Neural cell (in vitro differentiated cells): ENCODE measurements at regions not wholly inside any gene's neighbourhood (a gene's known extent, or its start where the extent isn't known, plus 50 kb on each side); places are given as distances from the start of the nearest gene placed in this dataset.

Experiments used
- H2AFZ ChIP-seq: fragments of 200-600, 300-800 bp; sonication (generic), shearing (Covaris generic); 2 replicates; pipeline ENCODE4 v1.6.0; 2014; ENCODE audit warnings: low read depth, mild to moderate bottlenecking, antibody characterized with exemption, low read length, moderate library complexity
- H3F3A ChIP-seq: fragments of 200-600 bp; shearing (Covaris generic); 2 replicates; pipeline ENCODE4 v1.6.1; 2016; ENCODE audit warnings: mild to moderate bottlenecking, moderate library complexity, mixed read lengths, antibody characterized with exemption, low read length; ENCODE audit not compliant: insufficient read depth, poor library complexity, severe bottlenecking
- H3K27ac ChIP-seq: fragments of 200-600, 300-800 bp; sonication (generic), shearing (Covaris generic); 2 replicates; pipeline ENCODE4 v1.5.1; 2014; ENCODE audit warnings: mild to moderate bottlenecking, low read length, moderate library complexity
- H3K27me3 ChIP-seq: fragments of 300-800, 200-600 bp; sonication (generic), shearing (Covaris generic); 2 replicates; pipeline ENCODE4 v1.6.0; 2014; ENCODE audit warnings: mild to moderate bottlenecking, low read depth, low read length, moderate library complexity; ENCODE audit not compliant: insufficient read depth
- H3K36me3 ChIP-seq: fragments of 300-800, 200-600 bp; sonication (generic), shearing (Covaris generic); 2 replicates; pipeline ENCODE4 v1.5.1; 2014; ENCODE audit warnings: mild to moderate bottlenecking, antibody characterized with exemption, low read length, moderate library complexity; ENCODE audit not compliant: insufficient read depth
- H3K4me2 ChIP-seq: fragments of 300-800, 200-600 bp; sonication (generic), shearing (Covaris generic); 2 replicates; pipeline ENCODE4 v1.6.0; 2014; ENCODE audit warnings: mild to moderate bottlenecking, low read length
- H3K4me3 ChIP-seq: fragments of 300-800, 200-600 bp; sonication (generic), shearing (Covaris generic); 2 replicates; pipeline ENCODE4 v1.5.1; 2014; ENCODE audit warnings: mild to moderate bottlenecking, low read length, moderate library complexity
- H3K79me2 ChIP-seq: fragments of 200-600 bp; shearing (Covaris generic); replicated peaks from 2 replicates; pipeline ENCODE4 v1.6.0; 2014; ENCODE audit warnings: mild to moderate bottlenecking, low read length, moderate library complexity; ENCODE audit not compliant: insufficient read depth
- H3K9ac ChIP-seq: fragments of 300-800, 200-600 bp; sonication (generic), shearing (Covaris generic); 2 replicates; pipeline ENCODE4 v1.6.1; 2016; ENCODE audit warnings: mild to moderate bottlenecking, low read length, mixed read lengths
- H3K9me2 ChIP-seq: fragments of 200-600 bp; shearing (Covaris generic); 2 replicates; pipeline ENCODE4 v1.6.1; 2016; ENCODE audit warnings: mild to moderate bottlenecking, low read length, mixed read lengths; ENCODE audit not compliant: insufficient read depth
- H3K9me3 ChIP-seq: fragments of 200-600, 300-800 bp; sonication (generic), shearing (Covaris generic); 2 replicates; pipeline ENCODE4 v1.6.1; 2016; ENCODE audit warnings: mild to moderate bottlenecking, mixed run types, low read length, moderate library complexity, mixed read lengths
- H4K20me1 ChIP-seq: fragments of 200-600 bp; shearing (Covaris generic); 2 replicates; pipeline ENCODE4 v1.6.1; 2016; ENCODE audit warnings: mild to moderate bottlenecking, mixed run types; ENCODE audit not compliant: insufficient read depth
- EP300 ChIP-seq: fragments of 450-650 bp; conservative IDR thresholded peaks from 2 replicates; pipeline ENCODE4 v1.6.1; 2014; ENCODE audit warnings: antibody characterized with exemption, mild to moderate bottlenecking, moderate library complexity; ENCODE audit not compliant: poor library complexity, severe bottlenecking
- EZH2 ChIP-seq: fragments of 200-600, 300-800 bp; shearing (Covaris generic), sonication (generic); IDR thresholded peaks from 2 replicates; pipeline ENCODE4 v1.6.1; 2014; ENCODE audit warnings: antibody characterized with exemption, low read length, borderline replicate concordance, mild to moderate bottlenecking; ENCODE audit not compliant: insufficient read depth, poor library complexity, severe bottlenecking
- MXI1 ChIP-seq: fragments of 450-650 bp; conservative IDR thresholded peaks from 2 replicates; pipeline ENCODE4 v1.6.1; 2014; ENCODE audit warnings: antibody characterized with exemption, mild to moderate bottlenecking; ENCODE audit not compliant: poor library complexity, severe bottlenecking
- POLR2AphosphoS5 ChIP-seq: IDR thresholded peaks from 2 replicates; pipeline ENCODE4 v1.6.1; 2012
- RAD21 ChIP-seq: fragments of 450-650 bp; conservative IDR thresholded peaks from 2 replicates; pipeline ENCODE4 v1.6.1; 2014; ENCODE audit warnings: antibody characterized with exemption, mild to moderate bottlenecking, moderate library complexity
- SMC3 ChIP-seq: fragments of 450-650 bp; conservative IDR thresholded peaks from 2 replicates; pipeline ENCODE4 v1.6.1; 2014; ENCODE audit warnings: antibody characterized with exemption, mild to moderate bottlenecking, moderate library complexity; ENCODE audit not compliant: poor library complexity
- TAF1 ChIP-seq: IDR thresholded peaks from 2 replicates; pipeline ENCODE4 v1.6.1; 2012; ENCODE audit warnings: low read depth
- TF ChIP-seq, protein P1 (sequence below): IDR thresholded peaks from 2 replicates; pipeline ENCODE4 v1.6.1; 2012; ENCODE audit warnings: borderline replicate concordance
- TF ChIP-seq, protein P2 (sequence below): fragments of 450-650 bp; IDR thresholded peaks from 2 replicates; pipeline ENCODE4 v1.5.1; 2014; ENCODE audit warnings: antibody characterized with exemption, mild to moderate bottlenecking, moderate library complexity; ENCODE audit not compliant: poor library complexity, severe bottlenecking

DNA sequence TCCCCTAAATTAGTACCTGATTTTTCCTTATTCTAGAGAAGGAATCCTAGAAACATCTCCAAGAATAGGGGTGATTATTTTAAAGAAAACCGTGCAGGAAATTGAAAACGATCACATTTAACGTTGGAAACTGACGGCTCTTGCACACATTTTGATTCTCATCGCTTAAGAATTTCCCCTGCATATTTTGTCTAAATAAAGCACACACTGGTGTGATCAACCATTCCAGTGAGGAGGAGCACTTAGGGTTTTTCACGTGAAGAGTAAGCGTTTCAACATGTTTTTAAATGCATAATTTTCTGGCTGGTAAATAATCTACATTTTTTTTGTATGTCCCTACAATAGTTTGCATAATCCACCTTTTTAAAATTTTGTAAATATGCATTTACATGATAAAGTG is 229.7 kb upstream of the PFKP start:
- H3K9ac ChIP-seq, result no peak overlapping the region
- H3F3A ChIP-seq, result no peaks in the 10 kb centered on the region
- H3K4me2 ChIP-seq, result no peak overlapping the region
- TF ChIP-seq MXI1 (no peak), TAF1 (no peak), POLR2AphosphoS5 (no peak), EZH2 (no peak), EP300 (no peak), RAD21 (no peak)
- TF ChIP-seq, protein P1, sequence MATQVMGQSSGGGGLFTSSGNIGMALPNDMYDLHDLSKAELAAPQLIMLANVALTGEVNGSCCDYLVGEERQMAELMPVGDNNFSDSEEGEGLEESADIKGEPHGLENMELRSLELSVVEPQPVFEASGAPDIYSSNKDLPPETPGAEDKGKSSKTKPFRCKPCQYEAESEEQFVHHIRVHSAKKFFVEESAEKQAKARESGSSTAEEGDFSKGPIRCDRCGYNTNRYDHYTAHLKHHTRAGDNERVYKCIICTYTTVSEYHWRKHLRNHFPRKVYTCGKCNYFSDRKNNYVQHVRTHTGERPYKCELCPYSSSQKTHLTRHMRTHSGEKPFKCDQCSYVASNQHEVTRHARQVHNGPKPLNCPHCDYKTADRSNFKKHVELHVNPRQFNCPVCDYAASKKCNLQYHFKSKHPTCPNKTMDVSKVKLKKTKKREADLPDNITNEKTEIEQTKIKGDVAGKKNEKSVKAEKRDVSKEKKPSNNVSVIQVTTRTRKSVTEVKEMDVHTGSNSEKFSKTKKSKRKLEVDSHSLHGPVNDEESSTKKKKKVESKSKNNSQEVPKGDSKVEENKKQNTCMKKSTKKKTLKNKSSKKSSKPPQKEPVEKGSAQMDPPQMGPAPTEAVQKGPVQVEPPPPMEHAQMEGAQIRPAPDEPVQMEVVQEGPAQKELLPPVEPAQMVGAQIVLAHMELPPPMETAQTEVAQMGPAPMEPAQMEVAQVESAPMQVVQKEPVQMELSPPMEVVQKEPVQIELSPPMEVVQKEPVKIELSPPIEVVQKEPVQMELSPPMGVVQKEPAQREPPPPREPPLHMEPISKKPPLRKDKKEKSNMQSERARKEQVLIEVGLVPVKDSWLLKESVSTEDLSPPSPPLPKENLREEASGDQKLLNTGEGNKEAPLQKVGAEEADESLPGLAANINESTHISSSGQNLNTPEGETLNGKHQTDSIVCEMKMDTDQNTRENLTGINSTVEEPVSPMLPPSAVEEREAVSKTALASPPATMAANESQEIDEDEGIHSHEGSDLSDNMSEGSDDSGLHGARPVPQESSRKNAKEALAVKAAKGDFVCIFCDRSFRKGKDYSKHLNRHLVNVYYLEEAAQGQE, result no peak
- TF ChIP-seq, protein P2, sequence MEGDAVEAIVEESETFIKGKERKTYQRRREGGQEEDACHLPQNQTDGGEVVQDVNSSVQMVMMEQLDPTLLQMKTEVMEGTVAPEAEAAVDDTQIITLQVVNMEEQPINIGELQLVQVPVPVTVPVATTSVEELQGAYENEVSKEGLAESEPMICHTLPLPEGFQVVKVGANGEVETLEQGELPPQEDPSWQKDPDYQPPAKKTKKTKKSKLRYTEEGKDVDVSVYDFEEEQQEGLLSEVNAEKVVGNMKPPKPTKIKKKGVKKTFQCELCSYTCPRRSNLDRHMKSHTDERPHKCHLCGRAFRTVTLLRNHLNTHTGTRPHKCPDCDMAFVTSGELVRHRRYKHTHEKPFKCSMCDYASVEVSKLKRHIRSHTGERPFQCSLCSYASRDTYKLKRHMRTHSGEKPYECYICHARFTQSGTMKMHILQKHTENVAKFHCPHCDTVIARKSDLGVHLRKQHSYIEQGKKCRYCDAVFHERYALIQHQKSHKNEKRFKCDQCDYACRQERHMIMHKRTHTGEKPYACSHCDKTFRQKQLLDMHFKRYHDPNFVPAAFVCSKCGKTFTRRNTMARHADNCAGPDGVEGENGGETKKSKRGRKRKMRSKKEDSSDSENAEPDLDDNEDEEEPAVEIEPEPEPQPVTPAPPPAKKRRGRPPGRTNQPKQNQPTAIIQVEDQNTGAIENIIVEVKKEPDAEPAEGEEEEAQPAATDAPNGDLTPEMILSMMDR, result no peak
- no peak overlapping the region for H2AFZ ChIP-seq
- no peaks in the 10 kb centered on the region for H3K36me3 ChIP-seq
- H3K27me3 ChIP-seq, result no peaks in the 10 kb centered on the region
- H3K27ac ChIP-seq, result no peak overlapping the region
- no peaks in the 10 kb centered on the region for H3K9me3 ChIP-seq
- no peaks in the 10 kb centered on the region for H3K9me2 ChIP-seq
- H3K79me2 ChIP-seq, result no peaks in the 10 kb centered on the region
- no peak overlapping the region for H3K4me3 ChIP-seq
- H4K20me1 ChIP-seq, result no peaks in the 10 kb centered on the region

DNA sequence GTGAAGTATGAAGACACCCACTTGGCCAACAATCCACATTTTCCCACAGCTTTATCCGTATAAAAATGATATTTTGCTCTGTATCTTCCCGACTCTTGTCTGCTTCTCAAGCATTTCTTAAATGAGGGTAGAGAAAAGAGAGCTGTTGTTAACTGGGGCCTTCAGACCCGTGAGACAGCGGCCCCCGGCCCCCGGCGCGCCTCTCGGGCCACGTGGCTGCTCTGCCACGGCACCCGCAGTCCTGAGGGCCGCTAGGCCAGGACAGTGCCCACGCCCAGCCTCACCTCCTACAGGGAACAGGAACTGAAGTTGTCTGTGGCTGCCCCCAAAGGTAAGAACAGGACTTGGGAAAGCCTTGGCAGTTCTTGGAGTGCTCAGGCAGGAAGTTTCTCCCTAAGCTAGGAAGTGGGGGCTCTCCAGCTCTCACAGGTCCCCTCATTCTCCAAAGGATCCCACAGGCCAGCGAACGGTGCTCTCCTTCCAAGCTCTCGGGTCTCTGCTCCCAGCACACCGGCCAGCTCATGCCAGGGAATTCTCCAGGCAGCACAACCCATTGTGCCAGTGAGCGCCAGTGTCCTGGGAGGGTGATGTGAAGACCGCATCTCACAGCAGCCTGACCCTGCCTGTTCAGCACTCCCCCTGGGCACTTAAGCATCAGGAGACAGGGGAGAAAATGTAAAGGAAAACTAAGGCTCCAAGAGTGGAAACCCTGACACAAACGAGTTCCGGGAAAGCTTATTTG is 230.3 kb upstream of the PFKP start:
- no peaks in the 10 kb centered on the region for H3K79me2 ChIP-seq
- H3K4me2 ChIP-seq, result no peak overlapping the region

More for the DNA sequence above, 230.3 kb upstream of the PFKP start:
- no peaks in the 10 kb centered on the region for H4K20me1 ChIP-seq
- H2AFZ ChIP-seq, result no peak overlapping the region
- H3K4me3 ChIP-seq, result no peak overlapping the region
- H3K27me3 ChIP-seq, result no peaks in the 10 kb centered on the region
- no peak for TF ChIP-seq TAF1
- TF ChIP-seq EZH2, result no peak
- TF ChIP-seq, protein P1, result no peak
- no peak for TF ChIP-seq RAD21
- TF ChIP-seq EP300, result no peak
- TF ChIP-seq, protein P2, result no peak
- TF ChIP-seq POLR2AphosphoS5, result no peak
- no peak for TF ChIP-seq SMC3
- no peak for TF ChIP-seq MXI1
- no peaks in the 10 kb centered on the region for H3K9me2 ChIP-seq
- H3K9me3 ChIP-seq, result no peaks in the 10 kb centered on the region
- no peak overlapping the region for H3K9ac ChIP-seq
- no peak overlapping the region for H3K27ac ChIP-seq
- no peaks in the 10 kb centered on the region for H3F3A ChIP-seq
- no peaks in the 10 kb centered on the region for H3K36me3 ChIP-seq
